ENCODE measurements at regions not wholly inside any gene's neighbourhood (a gene's known extent, or its start where the extent isn't known, plus 50 kb on each side); places are given as distances from the start of the nearest gene placed in this dataset.

GRCh38 chr13:60758637-60759036 is 361.6 kb downstream of the TDRD3 start:
- DNase-seq: no peak

GRCh38 chr13:60757501-60758215 is 360.6 kb downstream of the TDRD3 start:
- no peak for DNase-seq

- DNase-seq: no peak
Measured at GRCh38 chr13:60756306-60756705, 359.3 kb downstream of the TDRD3 start.

- DNase-seq: no peak
Measured at GRCh38 chr13:60755380-60756163, 358.6 kb downstream of the TDRD3 start.

- DNase-seq: no peak
Measured at GRCh38 chr13:60754211-60755090, 357.4 kb downstream of the TDRD3 start.

- no peak for DNase-seq
Measured at GRCh38 chr13:60753641-60754040, 356.6 kb downstream of the TDRD3 start.

GRCh38 chr13:60745343-60745742 is 348.3 kb downstream of the TDRD3 start:
- DNase-seq: no peak

- DNase-seq: no peak
Measured at GRCh38 chr13:60733933-60734332, 336.9 kb downstream of the TDRD3 start.

- no peak for DNase-seq
Measured at GRCh38 chr13:60727140-60727539, 330.1 kb downstream of the TDRD3 start.

- no peak for DNase-seq
Measured at GRCh38 chr13:60721063-60721462, 324.0 kb downstream of the TDRD3 start.

GRCh38 chr13:60720590-60720989 is 323.6 kb downstream of the TDRD3 start:
- DNase-seq: no peak

GRCh38 chr13:60716313-60716712 is 319.3 kb downstream of the TDRD3 start:
- DNase-seq: no peak

GRCh38 chr13:60707878-60708277 is 310.9 kb downstream of the TDRD3 start:
- DNase-seq: no peak

GRCh38 chr13:60701895-60702294 is 304.9 kb downstream of the TDRD3 start:
- DNase-seq: no peak

- DNase-seq: no peak
Measured at GRCh38 chr13:60700994-60701393, 304.0 kb downstream of the TDRD3 start.

GRCh38 chr13:60699636-60700035 is 302.6 kb downstream of the TDRD3 start:
- DNase-seq: no peak

GRCh38 chr13:60696602-60697001 is 299.6 kb downstream of the TDRD3 start:
- DNase-seq: no peak

- no peak for DNase-seq
Measured at GRCh38 chr13:60691268-60691667, 294.2 kb downstream of the TDRD3 start.

GRCh38 chr13:60690604-60691003 is 293.6 kb downstream of the TDRD3 start:
- DNase-seq: no peak

GRCh38 chr13:60689571-60689970 is 292.6 kb downstream of the TDRD3 start:
- DNase-seq: no peak

GRCh38 chr13:60689076-60689475 is 292.1 kb downstream of the TDRD3 start:
- no peak for DNase-seq

GRCh38 chr13:60679928-60680694 is 283.1 kb downstream of the TDRD3 start:
- no peak for DNase-seq

GRCh38 chr13:60679131-60679530 is 282.1 kb downstream of the TDRD3 start:
- DNase-seq: no peak
